GM23248 (cell line): ENCODE measurements at regions not wholly inside any gene's neighbourhood (a gene's known extent, or its start where the extent isn't known, plus 50 kb on each side); places are given as distances from the start of the nearest gene placed in this dataset.

Experiments
- DNase-seq: peaks from one replicate; pipeline ENCODE4 v3.0.0-alpha.2; 2015
- H2AFZ ChIP-seq: fragments of 200-600 bp; sonication (generic); 2 replicates; pipeline ENCODE4 v1.6.1; 2016; ENCODE audit warnings: antibody characterized with exemption
- H3F3A ChIP-seq: fragments of 200-600 bp; sonication (generic); 2 replicates; pipeline ENCODE4 v1.6.1; 2016; ENCODE audit warnings: mild to moderate bottlenecking, antibody characterized with exemption, mixed run types; ENCODE audit not compliant: insufficient read depth
- H3K27ac ChIP-seq: fragments of 200-600 bp; sonication (generic); 2 replicates; pipeline ENCODE4 v1.5.1; 2016; ENCODE audit warnings: mild to moderate bottlenecking
- H3K27me3 ChIP-seq: fragments of 200-600 bp; sonication (generic); replicated peaks from 2 replicates; pipeline ENCODE4 v1.6.1; 2016; ENCODE audit warnings: mild to moderate bottlenecking; ENCODE audit not compliant: insufficient read depth
- H3K36me3 ChIP-seq: fragments of 200-600 bp; sonication (generic); 2 replicates; pipeline ENCODE4 v1.6.1; 2016; ENCODE audit warnings: low read depth, mild to moderate bottlenecking
- H3K4me1 ChIP-seq: fragments of 200-600 bp; sonication (generic); 2 replicates; pipeline ENCODE4 v1.6.1; 2016; ENCODE audit warnings: mild to moderate bottlenecking; ENCODE audit not compliant: insufficient read depth
- H3K4me2 ChIP-seq: fragments of 200-600 bp; sonication (generic); one replicate; pipeline ENCODE4 v1.6.1; 2016; ENCODE audit warnings: mild to moderate bottlenecking; ENCODE audit not compliant: unreplicated experiment
- H3K4me3 ChIP-seq: fragments of 200-600 bp; sonication (generic); 2 replicates; pipeline ENCODE4 v1.5.1; 2016; ENCODE audit warnings: mild to moderate bottlenecking
- H3K79me2 ChIP-seq: fragments of 200-600 bp; sonication (generic); 2 replicates; pipeline ENCODE4 v1.6.1; 2016; ENCODE audit warnings: mild to moderate bottlenecking; ENCODE audit not compliant: insufficient read depth
- H3K9ac ChIP-seq: fragments of 200-600 bp; sonication (generic); 2 replicates; pipeline ENCODE4 v1.6.1; 2016; ENCODE audit warnings: mild to moderate bottlenecking
- H3K9me2 ChIP-seq: fragments of 200-600 bp; sonication (generic); 2 replicates; pipeline ENCODE4 v1.6.1; 2016; ENCODE audit warnings: mixed run types, mild to moderate bottlenecking, moderate library complexity; ENCODE audit not compliant: insufficient read depth
- H3K9me3 ChIP-seq: fragments of 200-600 bp; sonication (generic); one replicate; pipeline ENCODE4 v1.6.1; 2017; ENCODE audit warnings: low read depth
- H4K20me1 ChIP-seq: fragments of 200-600 bp; sonication (generic); 2 replicates; pipeline ENCODE4 v1.6.0; 2016; ENCODE audit not compliant: insufficient read depth
- EZH2 ChIP-seq: fragments of 200-600 bp; sonication (generic); IDR thresholded peaks from 2 replicates; pipeline ENCODE4 v1.6.1; 2018; ENCODE audit warnings: antibody characterized with exemption, mild to moderate bottlenecking; ENCODE audit not compliant: insufficient read depth, poor library complexity, severe bottlenecking
- EZH2phosphoT487 ChIP-seq: fragments of 200-600 bp; sonication (generic); IDR thresholded peaks from 2 replicates; pipeline ENCODE4 v1.6.1; 2018; ENCODE audit warnings: antibody characterized with exemption, moderate library complexity, mild to moderate bottlenecking, low read depth; ENCODE audit not compliant: insufficient read depth
- WGBS, 2 experiments: methylation state at CpG; one replicate each; pipeline ENCODE4 v1.1.6; 2015 to 2017; ENCODE audit warnings: low lambda C conversion rate in 2 of 2, low coverage in 1 of 2; ENCODE audit errors: missing lambda C conversion rate in 2 of 2; 5-methylcytosine and 5-hydroxymethylcytosine counted together
- in situ Hi-C: fragments of 300-500 bp; cut with MboI; formaldehyde crosslinking; loops from 2 replicates; pipeline ENCODE4 v1.15.0; 2020

GRCh38 chr7:41573015-41573414, 129.9 kb downstream of the INHBA start:
- Histone ChIP-seq H3K4me1 (peaks cover 16% of the 10 kb centered on the region), H3K79me2 (no peaks in the 10 kb centered on the region), H3K36me3 (no peaks in the 10 kb centered on the region), H3K27me3 (no peaks in the 10 kb centered on the region), H2AFZ (no peak overlapping the region), H3K27ac (no peak overlapping the region), H3K4me2 (no peak overlapping the region), H3K9ac (no peak overlapping the region), H3F3A (0 out of 2 replicates have a peak, but pooled peaks cover 4% of the 10 kb centered on the region), H3K4me3 (no peak overlapping the region), H3K9me2 (no peaks in the 10 kb centered on the region), H3K9me3 (no peaks in the 10 kb centered on the region), H4K20me1 (no peaks in the 10 kb centered on the region)
- 80 to 91% methylated on average over 2 of the region's 2 CpGs for WGBS, 2 experiments
- TF ChIP-seq EZH2phosphoT487 (no peak), EZH2 (no peak)
- in situ Hi-C loops = no loop called here
- DNase-seq = peak; percentile 49

DNA sequence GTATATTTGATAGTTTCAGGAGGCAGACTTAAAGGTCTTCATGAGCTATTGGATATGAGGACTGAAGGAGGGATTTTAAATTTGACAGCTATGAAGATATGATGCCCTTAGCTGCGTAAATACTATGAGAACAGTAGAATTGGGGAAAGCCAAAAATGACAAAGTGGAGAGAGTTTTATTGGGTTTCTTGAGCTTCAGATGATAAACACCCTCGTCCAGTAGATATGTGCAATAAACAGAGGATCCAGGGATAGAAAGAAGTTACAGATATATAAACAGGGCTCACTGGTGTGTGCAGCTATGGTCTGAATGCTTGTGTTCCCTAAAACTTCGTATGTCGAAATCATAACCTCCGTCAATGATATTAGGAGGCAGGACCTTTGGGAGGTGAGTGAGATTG, 131.3 kb downstream of the INHBA start:
- Histone ChIP-seq H3K9me3 (no peaks in the 10 kb centered on the region), H3K9me2 (no peaks in the 10 kb centered on the region), H3K27me3 (no peaks in the 10 kb centered on the region), H3K4me3 (no peak overlapping the region), H3F3A (0 out of 2 replicates have a peak, but pooled peaks cover 4% of the 10 kb centered on the region), H4K20me1 (no peaks in the 10 kb centered on the region), H3K4me2 (no peak overlapping the region), H2AFZ (no peak overlapping the region), H3K9ac (no peak overlapping the region), H3K79me2 (no peaks in the 10 kb centered on the region), H3K27ac (no peak overlapping the region), H3K4me1 (peaks cover 22% of the 10 kb centered on the region), H3K36me3 (no peaks in the 10 kb centered on the region)
- DNase-seq = no peak
- TF ChIP-seq EZH2 (no peak), EZH2phosphoT487 (no peak)
- in situ Hi-C loops = no loop called here
- WGBS, 2 experiments = 92 to 94% methylated on average over 5 of the region's 5 CpGs

DNA sequence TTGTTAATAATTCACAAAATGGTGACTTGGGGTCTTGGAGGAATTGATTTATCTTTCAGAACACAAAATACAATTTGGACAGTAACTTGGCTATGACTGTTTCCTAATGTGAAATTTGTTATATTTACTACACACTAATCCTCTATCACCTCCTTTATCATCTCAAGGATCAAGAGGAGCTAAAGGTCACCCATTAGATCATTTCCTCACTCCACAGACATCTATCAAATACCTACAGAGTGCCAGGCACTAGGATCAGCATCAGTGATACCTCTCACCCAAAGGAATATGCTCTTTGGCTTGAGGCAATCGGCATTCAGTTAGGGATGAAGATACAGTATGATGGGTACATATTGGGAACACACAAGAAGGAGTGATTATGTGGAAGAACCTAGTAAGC, 132.1 kb downstream of the INHBA start:
- Histone ChIP-seq H3K27me3 (no peaks in the 10 kb centered on the region), H3K9me3 (no peaks in the 10 kb centered on the region), H4K20me1 (no peaks in the 10 kb centered on the region), H2AFZ (no peak overlapping the region), H3K27ac (no peak overlapping the region), H3F3A (0 out of 2 replicates have a peak, but pooled peaks cover 4% of the 10 kb centered on the region), H3K9me2 (no peaks in the 10 kb centered on the region), H3K4me2 (no peak overlapping the region), H3K9ac (no peak overlapping the region), H3K79me2 (no peaks in the 10 kb centered on the region), H3K4me3 (no peak overlapping the region), H3K36me3 (no peaks in the 10 kb centered on the region), H3K4me1 (peaks cover 22% of the 10 kb centered on the region)
- 93% methylated on average over 1 of the region's 1 CpG for WGBS, 2 experiments
- no peak for DNase-seq
- in situ Hi-C loops = no loop called here
- TF ChIP-seq EZH2 (no peak), EZH2phosphoT487 (no peak)

DNA sequence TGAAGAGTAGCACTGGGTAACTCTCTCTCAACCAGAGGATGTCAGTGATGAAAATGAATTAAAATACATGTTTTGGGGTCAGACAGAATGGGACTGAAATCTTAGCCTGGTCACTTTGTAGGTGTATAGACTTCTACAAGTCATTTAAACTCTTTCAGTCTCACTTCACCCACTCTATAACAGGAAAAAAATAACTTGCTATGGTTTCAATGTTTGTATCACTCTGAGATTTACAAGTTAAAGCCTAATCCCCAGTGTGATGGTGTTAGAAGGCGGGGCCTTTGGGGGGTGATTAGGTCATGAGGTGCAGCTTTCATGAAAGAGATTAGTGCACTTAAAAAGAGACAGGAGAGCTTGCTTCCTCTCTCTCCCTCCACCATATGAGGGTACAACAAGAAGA, 134.8 kb downstream of the INHBA start:
- peaks cover 9% of the 10 kb centered on the region; the same call in 1 of the 2 replicates for H3K4me1 ChIP-seq
- no peak overlapping the region for H3K27ac ChIP-seq
- H3F3A ChIP-seq = no peaks in the 10 kb centered on the region
- in situ Hi-C loops = no loop called here
- no peaks in the 10 kb centered on the region for H3K79me2 ChIP-seq
- H3K9me2 ChIP-seq = no peaks in the 10 kb centered on the region
- no peak for TF ChIP-seq EZH2phosphoT487
- no peak for TF ChIP-seq EZH2
- H3K9me3 ChIP-seq = no peaks in the 10 kb centered on the region
- H3K27me3 ChIP-seq = peaks cover 1% of the 10 kb centered on the region
- DNase-seq = no peak
- H3K4me2 ChIP-seq = no peak overlapping the region
- no peaks in the 10 kb centered on the region for H4K20me1 ChIP-seq
- no peak overlapping the region for H3K4me3 ChIP-seq
- 59 to 69% methylated on average over 1 of the region's 1 CpG for WGBS, 2 experiments
- no peak overlapping the region for H2AFZ ChIP-seq
- H3K36me3 ChIP-seq = no peaks in the 10 kb centered on the region
- no peak overlapping the region for H3K9ac ChIP-seq

DNA sequence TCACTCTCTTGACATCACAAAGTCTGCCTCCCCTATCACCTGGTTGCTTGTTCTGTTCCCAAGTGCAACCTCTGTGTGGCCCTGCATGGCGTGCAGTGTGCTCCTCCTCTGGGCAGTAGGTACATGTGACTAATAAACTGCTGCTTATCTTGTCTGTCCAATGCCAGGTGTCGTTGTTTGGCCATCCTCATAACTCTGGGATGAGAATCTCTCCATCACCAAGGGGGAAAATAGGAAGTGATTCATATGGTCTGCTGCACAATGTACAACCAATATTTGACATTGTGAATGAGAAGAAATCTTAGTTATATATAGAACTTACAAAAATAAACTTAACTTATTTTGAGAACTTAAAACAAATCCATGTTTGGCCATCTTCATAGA, 135.2 kb downstream of the INHBA start:
- Histone ChIP-seq H3K9ac (no peak overlapping the region), H3K79me2 (no peaks in the 10 kb centered on the region), H3K27me3 (peaks cover 3% of the 10 kb centered on the region), H3K9me3 (no peaks in the 10 kb centered on the region), H3K4me1 (0 out of 2 replicates have a peak, but pooled peaks cover 6% of the 10 kb centered on the region), H4K20me1 (no peaks in the 10 kb centered on the region), H3K4me2 (no peak overlapping the region), H3K36me3 (no peaks in the 10 kb centered on the region), H3K9me2 (no peaks in the 10 kb centered on the region), H3K27ac (no peak overlapping the region), H3F3A (no peaks in the 10 kb centered on the region), H2AFZ (no peak overlapping the region), H3K4me3 (no peak overlapping the region)
- in situ Hi-C loops = no loop called here
- TF ChIP-seq EZH2 = no peak
- no peak for TF ChIP-seq EZH2phosphoT487
- no peak for DNase-seq
- 30 to 41% methylated on average over 2 of the region's 2 CpGs for WGBS, 2 experiments
